ENCODE measurements at regions not wholly inside any gene's neighbourhood (a gene's known extent, or its start where the extent isn't known, plus 50 kb on each side); places are given as distances from the start of the nearest gene placed in this dataset.

DNA sequence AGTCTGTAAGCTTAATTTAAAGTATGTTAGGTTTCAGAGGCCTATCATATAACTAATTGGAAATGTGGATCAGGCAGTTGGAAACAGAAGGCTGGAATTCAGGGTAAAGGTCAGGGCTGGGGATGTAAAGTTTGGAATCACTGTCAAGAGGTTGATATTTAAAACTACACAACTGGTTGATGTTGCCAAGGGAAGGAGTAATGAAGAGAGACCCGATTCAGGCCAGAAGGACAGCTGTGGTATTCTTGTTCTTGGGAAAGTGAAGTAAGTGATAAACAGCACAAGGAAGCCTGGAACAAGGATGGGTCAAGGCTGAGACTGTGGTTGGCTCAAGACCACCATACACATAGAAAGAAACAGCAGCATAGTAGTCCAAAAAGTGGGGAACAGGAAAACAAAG is 654.2 kb downstream of the NTRK3 start:
- Histone ChIP-seq H3K27ac (replicated peaks in 1 of 4) (no peak overlapping the region), H3K4me3 (no peak overlapping the region), H3K27me3 (no peaks in the 10 kb centered on the region), H3K9me3 (no peaks in the 10 kb centered on the region), H3K36me3 (no peaks in the 10 kb centered on the region), H3K4me1 (peaks cover 0 to 2% (median 0%) of the 10 kb centered on the region in 4 donors)
- TF ChIP-seq POLR2AphosphoS5 (IDR thresholded peaks at IDR 0.05) (no peak), EP300 (IDR thresholded peaks at IDR 0.05) (no peak), POLR2A (IDR thresholded peaks at IDR 0.05; ENCODE audit: low read depth) (no peak)
- TF ChIP-seq, protein P1, sequence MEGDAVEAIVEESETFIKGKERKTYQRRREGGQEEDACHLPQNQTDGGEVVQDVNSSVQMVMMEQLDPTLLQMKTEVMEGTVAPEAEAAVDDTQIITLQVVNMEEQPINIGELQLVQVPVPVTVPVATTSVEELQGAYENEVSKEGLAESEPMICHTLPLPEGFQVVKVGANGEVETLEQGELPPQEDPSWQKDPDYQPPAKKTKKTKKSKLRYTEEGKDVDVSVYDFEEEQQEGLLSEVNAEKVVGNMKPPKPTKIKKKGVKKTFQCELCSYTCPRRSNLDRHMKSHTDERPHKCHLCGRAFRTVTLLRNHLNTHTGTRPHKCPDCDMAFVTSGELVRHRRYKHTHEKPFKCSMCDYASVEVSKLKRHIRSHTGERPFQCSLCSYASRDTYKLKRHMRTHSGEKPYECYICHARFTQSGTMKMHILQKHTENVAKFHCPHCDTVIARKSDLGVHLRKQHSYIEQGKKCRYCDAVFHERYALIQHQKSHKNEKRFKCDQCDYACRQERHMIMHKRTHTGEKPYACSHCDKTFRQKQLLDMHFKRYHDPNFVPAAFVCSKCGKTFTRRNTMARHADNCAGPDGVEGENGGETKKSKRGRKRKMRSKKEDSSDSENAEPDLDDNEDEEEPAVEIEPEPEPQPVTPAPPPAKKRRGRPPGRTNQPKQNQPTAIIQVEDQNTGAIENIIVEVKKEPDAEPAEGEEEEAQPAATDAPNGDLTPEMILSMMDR (IDR thresholded peaks at IDR 0.05): no peak
- intact Hi-C loops (cut with DNase I): no loop called here
- DNase-seq (ENCODE audit: extremely low spot score): no peak
- 24% methylated on average over 1 of the region's 1 CpG for WGBS

DNA sequence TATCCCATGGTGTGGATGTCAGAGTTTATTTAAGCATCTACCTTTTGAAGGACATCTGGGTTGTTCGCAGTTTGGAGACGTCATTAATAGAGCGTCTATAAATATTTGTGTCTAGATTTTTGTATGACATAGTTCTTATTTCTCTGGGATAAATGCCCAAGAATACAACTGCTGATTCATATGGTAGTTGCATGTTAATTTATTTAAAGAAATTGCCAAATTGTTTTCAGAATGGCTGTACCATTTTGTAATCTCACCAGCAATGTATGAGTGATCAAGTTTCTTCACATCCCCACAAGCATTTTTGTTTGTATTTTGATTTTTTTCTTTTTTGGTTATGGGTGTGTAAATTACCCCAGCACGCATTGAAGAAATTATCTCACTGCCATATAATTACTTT is 656.9 kb downstream of the NTRK3 start:
- no peak overlapping the region for H3K4me3 ChIP-seq
- no peak overlapping the region for H3K27ac ChIP-seq (replicated peaks in 1 of 4)
- TF ChIP-seq POLR2AphosphoS5 (IDR thresholded peaks at IDR 0.05): no peak
- no peak for TF ChIP-seq EP300 (IDR thresholded peaks at IDR 0.05)
- TF ChIP-seq, protein P1 (IDR thresholded peaks at IDR 0.05): no peak
- no peak for TF ChIP-seq POLR2A (IDR thresholded peaks at IDR 0.05; ENCODE audit: low read depth)
- no peaks in the 10 kb centered on the region for H3K27me3 ChIP-seq
- intact Hi-C loops (cut with DNase I): no loop called here
- no peaks in the 10 kb centered on the region for H3K9me3 ChIP-seq
- H3K4me1 ChIP-seq: peaks cover 0 to 2% (median 0%) of the 10 kb centered on the region in 4 donors
- DNase-seq (ENCODE audit: extremely low spot score): no peak
- WGBS: 89% methylated on average over 4 of the region's 4 CpGs
- no peaks in the 10 kb centered on the region for H3K36me3 ChIP-seq

DNA sequence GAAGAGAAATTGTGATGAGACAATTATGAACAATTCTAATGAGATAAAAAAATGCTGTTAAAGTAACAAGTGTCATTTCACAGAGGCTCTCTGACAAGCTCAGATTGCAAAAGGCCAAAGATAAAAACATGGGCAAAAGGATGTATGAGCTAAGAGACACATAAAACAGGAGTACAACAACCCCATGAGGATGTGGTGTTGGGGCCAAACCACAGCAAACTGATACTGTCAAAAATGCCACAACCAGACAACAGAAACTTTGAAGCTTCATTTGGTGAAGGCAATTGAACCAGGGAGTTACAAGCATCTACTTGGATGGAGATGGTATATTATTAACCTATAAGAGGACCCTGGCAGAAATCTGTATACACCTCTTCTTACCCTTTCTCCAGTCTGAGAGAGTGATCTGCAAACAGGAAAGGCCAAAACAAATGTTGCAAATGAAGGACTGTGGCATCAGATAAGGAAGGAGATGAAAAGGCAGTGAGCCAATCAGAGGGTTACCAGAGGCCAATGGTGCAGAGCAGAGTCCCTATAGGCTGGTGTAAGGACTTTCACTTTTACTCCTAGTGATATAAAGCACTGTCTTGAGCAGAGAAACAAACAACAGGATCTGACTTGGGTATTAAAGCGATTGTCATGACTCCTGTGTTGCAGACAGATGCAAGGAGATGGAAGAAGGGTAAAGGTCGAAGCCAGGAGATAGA is 659.0 kb downstream of the NTRK3 start:
- intact Hi-C loops (cut with DNase I): no loop called here
- peaks cover 0 to 8% (median 0%) of the 10 kb centered on the region in 4 donors for H3K9me3 ChIP-seq
- DNase-seq (ENCODE audit: extremely low spot score): no peak
- H3K36me3 ChIP-seq: no peaks in the 10 kb centered on the region
- no peak overlapping the region for H3K27ac ChIP-seq (replicated peaks in 1 of 4)
- TF ChIP-seq EP300 (IDR thresholded peaks at IDR 0.05) (no peak), POLR2AphosphoS5 (IDR thresholded peaks at IDR 0.05) (no peak), POLR2A (IDR thresholded peaks at IDR 0.05; ENCODE audit: low read depth) (no peak)
- TF ChIP-seq, protein P1 (IDR thresholded peaks at IDR 0.05): no peak
- H3K4me3 ChIP-seq: no peak overlapping the region
- WGBS: 75% methylated on average over 2 of the region's 2 CpGs
- peaks cover 0 to 2% (median 0%) of the 10 kb centered on the region in 4 donors for H3K4me1 ChIP-seq
- no peaks in the 10 kb centered on the region for H3K27me3 ChIP-seq

DNA sequence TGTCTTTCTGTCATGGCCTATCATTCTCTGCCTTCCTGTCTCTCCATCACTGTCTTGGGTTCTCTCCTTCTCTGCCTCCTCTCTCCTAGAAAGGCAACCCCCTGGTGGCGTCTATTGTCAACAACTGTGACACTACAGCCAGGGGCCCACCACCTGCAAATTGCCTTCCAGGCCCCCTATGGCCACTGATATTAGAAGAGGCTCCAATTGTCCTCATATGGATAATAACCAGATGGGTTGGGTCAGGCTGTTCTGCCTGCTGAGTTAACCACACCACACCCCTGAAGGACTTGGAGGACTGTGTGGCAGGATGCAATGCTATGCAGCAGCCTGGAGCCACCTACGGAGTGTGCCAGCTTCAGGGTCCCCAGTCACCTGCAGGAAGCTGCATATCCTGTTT is 665.0 kb downstream of the NTRK3 start:
- Histone ChIP-seq H3K36me3 (no peaks in the 10 kb centered on the region), H3K27me3 (peaks cover 0 to 5% (median 0%) of the 10 kb centered on the region in 4 donors), H3K4me3 (no peak overlapping the region), H3K4me1 (no peaks in the 10 kb centered on the region), H3K9me3 (peaks cover 0 to 8% (median 0%) of the 10 kb centered on the region in 4 donors), H3K27ac (replicated peaks in 1 of 4) (no peak overlapping the region)
- intact Hi-C loops (cut with DNase I): no loop called here
- WGBS: 75% methylated on average over 2 of the region's 2 CpGs
- TF ChIP-seq EP300 (IDR thresholded peaks at IDR 0.05): no peak
- TF ChIP-seq POLR2AphosphoS5 (IDR thresholded peaks at IDR 0.05): no peak
- TF ChIP-seq, protein P1 (IDR thresholded peaks at IDR 0.05): no peak
- TF ChIP-seq POLR2A (IDR thresholded peaks at IDR 0.05; ENCODE audit: low read depth): no peak
- DNase-seq (ENCODE audit: extremely low spot score): no peak
